Upper lobe of right lung (tissue), 1 donor: ENCODE measurements at regions not wholly inside any gene's neighbourhood (a gene's known extent, or its start where the extent isn't known, plus 50 kb on each side); places are given as distances from the start of the nearest gene placed in this dataset.

Experiments used
- ATAC-seq: fragments of 200-7000 bp; cut with Tn5 transposase; one replicate; pipeline ENCODE4 v1.9.1; 2020; ENCODE audit warnings: mild to moderate bottlenecking, moderate library complexity
- DNase-seq: peaks from one replicate; pipeline ENCODE4 v3.0.0-alpha.2; 2020
- H3K27ac ChIP-seq: fragments of 200-600 bp; one replicate; pipeline ENCODE4 v1.8.0; 2022
- H3K27me3 ChIP-seq: fragments of 200-600 bp; one replicate; pipeline ENCODE4 v1.8.0; 2022; ENCODE audit warnings: mild to moderate bottlenecking
- H3K36me3 ChIP-seq: fragments of 200-600 bp; one replicate; pipeline ENCODE4 v1.8.0; 2022
- H3K4me1 ChIP-seq: fragments of 200-600 bp; one replicate; pipeline ENCODE4 v1.8.0; 2022
- H3K4me3 ChIP-seq: fragments of 200-600 bp; one replicate; pipeline ENCODE4 v1.8.0; 2022; ENCODE audit warnings: mild to moderate bottlenecking
- H3K9me3 ChIP-seq: fragments of 200-600 bp; one replicate; pipeline ENCODE4 v1.8.0; 2022
- intact Hi-C: fragments of 100-400 bp; cut with DNase I; formaldehyde crosslinking; loops from one replicate; pipeline ENCODE4 v1.11.0; 2022
- TF ChIP-seq, protein P1 (sequence below): fragments of 200-600 bp; IDR thresholded peaks from one replicate; pipeline ENCODE4 v1.8.0; 2022; ENCODE audit warnings: antibody characterized with exemption
- donor health status: DM: no; HTN: yes; CAD: no; lungs with severe emphysema.

DNA sequence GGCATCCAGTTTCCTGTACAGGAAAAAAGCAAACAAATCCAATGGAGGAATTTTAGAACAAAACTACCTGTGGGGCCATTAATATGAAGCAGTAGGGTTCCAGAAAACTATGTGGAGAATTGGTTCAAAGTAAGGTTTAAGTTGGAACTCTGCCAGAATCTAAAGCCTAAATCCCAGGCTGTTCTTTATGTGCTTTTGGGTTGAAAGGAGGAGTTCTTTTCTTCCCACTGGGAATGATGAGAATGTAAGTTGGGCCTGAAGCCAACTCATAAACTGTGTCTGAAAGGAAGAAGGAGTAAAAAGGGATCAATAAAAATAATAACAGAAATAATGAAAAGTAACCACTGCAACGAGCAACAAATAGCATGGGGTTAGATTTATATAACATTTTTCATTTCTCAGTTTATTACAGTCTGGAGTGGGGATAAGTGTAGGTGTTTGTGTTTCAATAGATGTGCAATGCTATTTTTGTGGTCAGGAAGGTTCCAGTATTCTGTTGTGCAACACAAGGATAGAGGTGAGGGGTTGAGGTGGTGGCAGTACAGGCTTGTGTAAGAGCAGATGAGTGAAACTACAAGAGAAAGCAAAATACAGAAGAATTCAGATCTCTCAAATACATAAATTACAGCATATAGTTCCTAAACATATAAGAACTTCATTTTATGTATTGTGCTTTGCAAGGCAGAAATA, 373.6 kb downstream of the EMP1 start:
- no peaks in the 10 kb centered on the region for H3K36me3 ChIP-seq
- no peak overlapping the region for H3K27ac ChIP-seq
- no peak for ATAC-seq
- no peaks in the 10 kb centered on the region for H3K4me1 ChIP-seq
- DNase-seq = no peak
- TF ChIP-seq, protein P1, sequence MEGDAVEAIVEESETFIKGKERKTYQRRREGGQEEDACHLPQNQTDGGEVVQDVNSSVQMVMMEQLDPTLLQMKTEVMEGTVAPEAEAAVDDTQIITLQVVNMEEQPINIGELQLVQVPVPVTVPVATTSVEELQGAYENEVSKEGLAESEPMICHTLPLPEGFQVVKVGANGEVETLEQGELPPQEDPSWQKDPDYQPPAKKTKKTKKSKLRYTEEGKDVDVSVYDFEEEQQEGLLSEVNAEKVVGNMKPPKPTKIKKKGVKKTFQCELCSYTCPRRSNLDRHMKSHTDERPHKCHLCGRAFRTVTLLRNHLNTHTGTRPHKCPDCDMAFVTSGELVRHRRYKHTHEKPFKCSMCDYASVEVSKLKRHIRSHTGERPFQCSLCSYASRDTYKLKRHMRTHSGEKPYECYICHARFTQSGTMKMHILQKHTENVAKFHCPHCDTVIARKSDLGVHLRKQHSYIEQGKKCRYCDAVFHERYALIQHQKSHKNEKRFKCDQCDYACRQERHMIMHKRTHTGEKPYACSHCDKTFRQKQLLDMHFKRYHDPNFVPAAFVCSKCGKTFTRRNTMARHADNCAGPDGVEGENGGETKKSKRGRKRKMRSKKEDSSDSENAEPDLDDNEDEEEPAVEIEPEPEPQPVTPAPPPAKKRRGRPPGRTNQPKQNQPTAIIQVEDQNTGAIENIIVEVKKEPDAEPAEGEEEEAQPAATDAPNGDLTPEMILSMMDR = no peak
- H3K9me3 ChIP-seq = no peaks in the 10 kb centered on the region
- intact Hi-C loops = no loop called here
- no peak overlapping the region for H3K4me3 ChIP-seq
- no peaks in the 10 kb centered on the region for H3K27me3 ChIP-seq

DNA sequence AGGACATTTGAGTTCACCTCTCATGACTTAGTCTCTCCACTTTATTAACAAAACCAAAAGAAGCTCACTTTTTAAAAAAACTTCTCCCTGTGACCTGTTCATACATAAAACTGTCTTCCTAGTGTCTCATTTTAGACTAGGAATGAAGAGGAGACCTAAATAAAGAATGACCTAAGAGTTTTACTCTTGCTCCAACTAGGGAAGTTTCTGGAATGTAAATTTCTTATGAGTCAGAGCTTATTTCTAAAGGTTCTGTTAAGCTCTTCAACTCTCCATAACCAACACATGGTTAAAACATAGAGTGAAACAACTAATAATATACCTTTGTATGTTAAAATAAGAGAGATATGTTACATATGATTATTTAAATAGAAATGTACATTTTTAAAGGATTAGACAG, 369.8 kb downstream of the EMP1 start:
- intact Hi-C loops = no loop called here
- DNase-seq (no peak), ATAC-seq (no peak)
- Histone ChIP-seq H3K4me1 (no peaks in the 10 kb centered on the region), H3K27ac (no peak overlapping the region), H3K9me3 (no peaks in the 10 kb centered on the region), H3K4me3 (no peak overlapping the region), H3K27me3 (no peaks in the 10 kb centered on the region), H3K36me3 (no peaks in the 10 kb centered on the region)
- TF ChIP-seq, protein P1 = no peak

DNA sequence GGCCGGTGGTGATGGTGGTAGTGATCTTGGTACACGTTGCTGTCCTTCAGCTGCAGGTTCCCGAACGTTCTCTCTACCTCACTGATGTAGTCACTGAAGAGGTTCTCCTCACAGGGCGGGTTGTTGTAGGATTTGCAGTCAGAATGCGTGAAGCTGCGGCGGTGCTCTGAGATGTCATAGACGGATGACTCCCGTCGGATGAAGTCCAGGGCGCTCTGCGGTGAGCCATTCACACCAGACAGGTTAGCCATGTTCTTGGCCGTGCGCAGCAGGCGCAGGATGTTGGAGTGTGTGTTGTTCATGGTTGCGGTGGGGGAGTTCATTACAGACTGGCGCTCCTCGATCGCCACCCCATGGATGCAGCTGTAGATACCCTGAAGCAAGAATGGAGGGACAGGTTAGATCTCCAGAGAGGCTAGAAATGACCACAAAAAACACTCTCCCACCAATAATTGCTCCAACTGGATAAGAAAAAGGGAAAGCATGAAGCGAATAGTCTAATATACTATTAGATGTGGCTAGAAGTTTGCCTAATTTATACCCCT, 367.8 kb downstream of the EMP1 start:
- Histone ChIP-seq H3K9me3 (no peaks in the 10 kb centered on the region), H3K27ac (no peak overlapping the region), H3K4me3 (no peak overlapping the region), H3K27me3 (no peaks in the 10 kb centered on the region), H3K4me1 (no peaks in the 10 kb centered on the region), H3K36me3 (no peaks in the 10 kb centered on the region)
- ATAC-seq (no peak), DNase-seq (no peak)
- intact Hi-C loops = no loop called here
- TF ChIP-seq, protein P1 = no peak

DNA sequence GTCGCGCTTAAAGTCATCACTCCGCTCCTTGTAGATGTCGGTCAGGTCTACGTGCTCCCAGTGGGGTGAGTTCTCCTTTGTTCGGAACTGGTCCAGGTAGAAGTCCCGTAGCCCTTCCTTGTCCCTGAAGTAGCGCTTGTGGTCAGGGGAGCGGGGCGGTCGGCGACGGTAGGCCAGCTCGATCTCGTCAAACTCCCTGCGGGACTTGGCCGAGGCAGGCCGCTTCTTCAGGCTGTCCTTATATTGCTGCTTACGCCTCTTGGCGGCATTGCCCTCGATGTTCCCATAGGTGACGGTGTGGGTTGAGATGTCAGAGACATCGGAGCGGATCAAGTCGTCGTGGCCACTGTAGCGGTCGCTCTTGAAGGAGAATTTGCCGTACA, 367.2 kb downstream of the EMP1 start:
- Histone ChIP-seq H3K27me3 (no peaks in the 10 kb centered on the region), H3K4me1 (no peaks in the 10 kb centered on the region), H3K4me3 (no peak overlapping the region), H3K36me3 (no peaks in the 10 kb centered on the region), H3K27ac (no peak overlapping the region), H3K9me3 (no peaks in the 10 kb centered on the region)
- ATAC-seq = no peak
- no peak for DNase-seq
- TF ChIP-seq, protein P1 = no peak
- intact Hi-C loops = no loop called here

DNA sequence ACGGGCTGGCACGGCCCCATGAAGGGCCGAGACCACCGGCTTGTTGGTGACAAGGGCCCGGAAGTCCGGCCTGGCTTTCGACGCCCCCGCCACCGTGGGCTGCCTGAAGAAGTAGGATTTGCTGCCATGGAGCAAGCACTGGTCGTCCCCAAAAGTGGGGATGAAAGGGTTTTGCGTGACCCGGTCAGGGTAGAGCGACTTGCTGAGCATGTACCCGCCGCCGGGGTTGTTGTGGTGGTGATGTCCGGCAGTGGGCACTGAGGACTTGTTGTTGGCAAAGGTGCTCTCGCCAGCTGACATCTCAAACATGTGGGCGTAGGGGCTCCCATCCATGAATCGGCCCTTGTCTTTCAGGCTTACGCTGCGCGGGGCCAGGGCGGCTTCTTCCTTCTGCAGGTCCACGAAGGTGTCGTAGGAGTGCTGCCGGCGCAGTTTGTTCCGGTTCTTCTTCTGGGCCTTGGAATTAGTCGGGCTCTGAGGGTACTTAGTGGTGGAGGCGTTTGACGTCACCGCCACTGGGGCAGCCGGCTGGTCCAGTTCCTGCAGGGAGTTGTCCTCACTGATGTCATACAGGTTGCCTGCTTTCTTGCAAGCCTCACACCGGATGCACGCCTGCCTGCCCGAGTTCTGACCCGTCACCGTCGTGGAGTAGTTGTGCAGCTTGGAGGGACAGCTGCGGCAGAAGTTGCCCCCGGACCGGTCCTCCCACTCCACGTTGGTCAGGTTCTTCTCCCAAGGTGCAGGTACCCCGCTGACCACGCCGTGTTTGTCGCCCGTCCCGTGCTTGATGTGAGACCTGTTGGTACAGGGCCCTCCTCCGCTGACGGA, 366.6 kb downstream of the EMP1 start:
- DNase-seq = peak; percentile 63
- intact Hi-C loops = no loop called here
- TF ChIP-seq, protein P1 = no peak

More for the DNA sequence above, 366.6 kb downstream of the EMP1 start:
- Histone ChIP-seq H3K9me3 (no peaks in the 10 kb centered on the region), H3K27ac (no peak overlapping the region), H3K36me3 (no peaks in the 10 kb centered on the region), H3K4me1 (no peaks in the 10 kb centered on the region), H3K27me3 (no peaks in the 10 kb centered on the region), H3K4me3 (no peak overlapping the region)
- no peak for ATAC-seq
